ENCODE measurements at regions not wholly inside any gene's neighbourhood (a gene's known extent, or its start where the extent isn't known, plus 50 kb on each side); places are given as distances from the start of the nearest gene placed in this dataset.

- DNase-seq (ENCODE audit: low read depth) = no peak
Measured at GRCh38 chr6:156283091-156283490, 494.1 kb upstream of the ARID1B start.

GRCh38 chr6:156282087-156282486, 495.1 kb upstream of the ARID1B start:
- DNase-seq (ENCODE audit: low read depth) = no peak

GRCh38 chr6:156281266-156281665, 495.9 kb upstream of the ARID1B start:
- no peak for DNase-seq (ENCODE audit: low read depth)

- DNase-seq (ENCODE audit: low read depth) = no peak
Measured at GRCh38 chr6:156280065-156280464, 497.1 kb upstream of the ARID1B start.

- no peak for DNase-seq (ENCODE audit: low read depth)
Measured at GRCh38 chr6:156279261-156279969, 497.8 kb upstream of the ARID1B start.

- DNase-seq (ENCODE audit: low read depth) = no peak
Measured at GRCh38 chr6:156273065-156273711, 504.0 kb upstream of the ARID1B start.

- no peak for DNase-seq (ENCODE audit: low read depth)
Measured at GRCh38 chr6:156269751-156270369, 507.3 kb upstream of the ARID1B start.

GRCh38 chr6:156268849-156269248, 508.3 kb upstream of the ARID1B start:
- DNase-seq (ENCODE audit: low read depth) = no peak

GRCh38 chr6:156262014-156262413, 515.2 kb upstream of the ARID1B start:
- no peak for DNase-seq (ENCODE audit: low read depth)

GRCh38 chr6:156260815-156261214, 516.4 kb upstream of the ARID1B start:
- DNase-seq (ENCODE audit: low read depth) = no peak

- DNase-seq (ENCODE audit: low read depth) = no peak
Measured at GRCh38 chr6:156258981-156259380, 518.2 kb upstream of the ARID1B start.

GRCh38 chr6:156256161-156256560, 521.0 kb upstream of the ARID1B start:
- no peak for DNase-seq (ENCODE audit: low read depth)

GRCh38 chr6:156254240-156254639, 522.9 kb upstream of the ARID1B start:
- DNase-seq (ENCODE audit: low read depth) = no peak

- no peak for DNase-seq (ENCODE audit: low read depth)
Measured at GRCh38 chr6:156250593-156250992, 526.6 kb upstream of the ARID1B start.

GRCh38 chr6:156242206-156242605, 535.0 kb upstream of the ARID1B start:
- no peak for DNase-seq (ENCODE audit: low read depth)

- DNase-seq (ENCODE audit: low read depth) = no peak
Measured at GRCh38 chr6:156231026-156231765, 546.0 kb upstream of the ARID1B start.

GRCh38 chr6:156219973-156220372, 557.2 kb upstream of the ARID1B start:
- DNase-seq (ENCODE audit: low read depth) = no peak

- no peak for DNase-seq (ENCODE audit: low read depth)
Measured at GRCh38 chr6:156205678-156206077, 571.5 kb upstream of the ARID1B start.

GRCh38 chr6:156199182-156199581, 578.0 kb upstream of the ARID1B start:
- no peak for DNase-seq (ENCODE audit: low read depth)

- DNase-seq (ENCODE audit: low read depth) = no peak
Measured at GRCh38 chr6:156197513-156197912, 579.7 kb upstream of the ARID1B start.

GRCh38 chr6:156194981-156195380, 582.2 kb upstream of the ARID1B start:
- no peak for DNase-seq (ENCODE audit: low read depth)

GRCh38 chr6:156193381-156193780, 583.8 kb upstream of the ARID1B start:
- DNase-seq (ENCODE audit: low read depth) = no peak

- DNase-seq (ENCODE audit: low read depth) = no peak
Measured at GRCh38 chr6:156191895-156192294, 585.3 kb upstream of the ARID1B start.
